HTR-8/SVneo (cell line): ENCODE measurements at regions not wholly inside any gene's neighbourhood (a gene's known extent, or its start where the extent isn't known, plus 50 kb on each side); places are given as distances from the start of the nearest gene placed in this dataset.
A peak's percentile ranks its signal among the peaks of the same experiment; 100 is the strongest.

Experiments used
- DNase-seq: peaks from one replicate; pipeline ENCODE4 v3.0.0; 2011; ENCODE audit warnings: low spot score, mixed read lengths; ENCODE audit not compliant: insufficient read length
- FAIRE-seq: peaks from 2 replicates; lab custom pipeline; 2011; peaks lifted over from hg19 to GRCh38; lab: Jason Lieb, UNC

GRCh38 chr6:4399656-4400055 lies 264.3 kb upstream of the ECI2 start:
- no peak for FAIRE-seq

DNA sequence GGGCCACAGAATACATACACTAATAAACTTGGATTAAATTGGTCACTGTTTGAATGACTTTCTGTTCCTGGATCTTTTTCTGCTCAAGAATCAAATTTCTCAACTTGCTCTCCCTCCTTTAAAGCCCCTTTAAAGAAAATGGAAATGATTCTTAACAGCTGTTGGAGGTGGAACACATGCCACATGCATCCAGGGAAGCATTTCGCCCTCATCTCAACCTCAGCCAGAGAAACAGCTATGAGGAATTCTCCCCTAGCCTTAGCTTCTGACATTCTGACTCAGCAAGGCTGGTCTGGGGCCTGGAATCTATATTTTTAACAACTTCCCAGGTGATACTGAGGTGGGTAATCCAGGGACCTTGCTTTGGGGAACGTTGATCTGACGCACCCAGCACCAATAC lies 263.4 kb upstream of the ECI2 start:
- no peak for DNase-seq
- no peak for FAIRE-seq

More at GRCh38 chr6:4399656-4400055, 264.3 kb upstream of the ECI2 start:
- DNase-seq, result no peak

GRCh38 chr6:4397307-4397706 lies 261.9 kb upstream of the ECI2 start:
- no peak for DNase-seq
- FAIRE-seq, result no peak

- FAIRE-seq (no peak), DNase-seq (no peak)
These were observed 260.7 kb upstream of the ECI2 start for GRCh38 chr6:4396044-4396443.

- no peak for FAIRE-seq
- DNase-seq, result no peak
These were observed 260.0 kb upstream of the ECI2 start for GRCh38 chr6:4395386-4395785.

DNA sequence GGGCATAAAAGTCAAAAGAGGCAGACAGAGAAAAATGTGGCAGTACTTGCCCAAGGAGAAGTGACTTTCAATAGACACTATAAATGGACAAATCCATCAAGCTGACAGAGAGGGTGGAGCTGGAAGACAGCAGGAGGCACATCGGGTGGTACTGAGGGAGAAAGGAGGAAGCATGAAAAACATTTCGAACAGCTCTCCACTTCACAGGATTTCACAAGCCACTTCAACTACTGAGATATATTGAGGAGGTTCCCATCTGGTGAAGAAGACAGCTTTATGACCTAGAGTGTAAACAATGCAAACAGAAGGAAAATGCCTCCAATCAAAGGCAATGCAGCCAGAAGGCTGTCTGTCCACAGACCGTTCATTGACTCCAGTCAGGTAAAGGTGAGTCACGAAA lies 259.4 kb upstream of the ECI2 start:
- peak; percentile 52 for FAIRE-seq
- no peak for DNase-seq

DNA sequence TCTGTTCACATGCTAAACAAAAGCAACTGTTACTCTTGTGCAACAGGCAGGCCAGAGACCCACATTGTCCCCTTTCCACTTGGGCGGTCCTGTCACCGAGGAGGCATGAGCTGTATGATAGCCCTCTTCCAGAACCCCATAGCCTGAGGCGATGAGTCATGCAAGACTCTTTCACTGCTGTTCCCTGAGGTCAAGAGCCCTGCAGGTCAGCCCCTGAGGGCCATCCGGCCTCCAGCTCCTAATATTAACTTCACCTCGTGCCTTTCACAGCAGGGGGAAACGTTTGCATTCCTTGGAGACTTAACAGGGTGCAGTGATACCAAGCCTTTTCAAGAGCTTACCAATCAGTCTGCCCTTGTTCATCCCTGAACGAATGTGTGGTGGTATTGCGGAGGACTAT lies 253.3 kb upstream of the ECI2 start:
- DNase-seq (peak; percentile 42), FAIRE-seq (peak; percentile 28)

DNA sequence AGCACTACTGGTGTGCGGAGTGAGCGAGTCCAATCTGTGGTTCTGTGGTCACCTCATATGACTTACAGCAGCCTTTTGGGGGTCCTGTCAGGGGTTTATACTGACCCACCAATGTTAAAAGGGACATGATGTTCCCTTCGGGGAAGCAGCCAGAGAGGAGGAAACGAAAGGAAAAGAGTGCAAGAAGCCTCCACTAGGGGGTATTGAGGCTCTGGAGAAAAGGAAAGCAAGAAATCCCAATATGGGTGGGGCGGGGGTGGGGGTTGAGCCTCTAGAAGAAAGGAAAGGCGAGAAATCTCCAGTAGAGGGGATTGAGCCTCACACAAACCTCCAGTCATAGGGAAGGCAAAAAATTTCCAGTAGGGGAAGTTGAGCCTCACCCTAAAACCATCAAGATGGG lies 249.3 kb upstream of the ECI2 start:
- DNase-seq (no peak), FAIRE-seq (no peak)

- FAIRE-seq, result no peak
- no peak for DNase-seq
These were observed 248.7 kb upstream of the ECI2 start for GRCh38 chr6:4383910-4384638.

- DNase-seq, result no peak
- FAIRE-seq, result no peak
These were observed 247.0 kb upstream of the ECI2 start for GRCh38 chr6:4382362-4382853.

DNA sequence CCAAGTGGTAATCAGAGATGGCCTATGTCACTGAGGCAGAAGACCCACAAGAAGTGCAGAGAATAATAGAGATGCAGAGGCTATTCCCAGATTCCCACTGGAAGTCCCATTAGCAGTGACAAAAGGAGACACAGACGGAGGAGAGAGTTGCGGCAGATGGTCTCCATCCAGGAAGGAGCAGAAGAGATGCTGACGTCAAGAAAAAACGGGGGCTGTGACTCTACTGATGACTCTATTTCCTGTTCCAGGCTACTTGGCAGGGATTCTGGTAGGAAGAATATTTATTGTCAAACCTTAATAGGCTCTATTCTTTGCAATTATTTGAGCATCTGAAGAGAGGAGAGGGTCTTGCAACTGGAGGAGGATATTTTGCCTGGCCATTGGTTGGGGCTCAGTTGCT lies 246.0 kb upstream of the ECI2 start:
- no peak for DNase-seq

DNA sequence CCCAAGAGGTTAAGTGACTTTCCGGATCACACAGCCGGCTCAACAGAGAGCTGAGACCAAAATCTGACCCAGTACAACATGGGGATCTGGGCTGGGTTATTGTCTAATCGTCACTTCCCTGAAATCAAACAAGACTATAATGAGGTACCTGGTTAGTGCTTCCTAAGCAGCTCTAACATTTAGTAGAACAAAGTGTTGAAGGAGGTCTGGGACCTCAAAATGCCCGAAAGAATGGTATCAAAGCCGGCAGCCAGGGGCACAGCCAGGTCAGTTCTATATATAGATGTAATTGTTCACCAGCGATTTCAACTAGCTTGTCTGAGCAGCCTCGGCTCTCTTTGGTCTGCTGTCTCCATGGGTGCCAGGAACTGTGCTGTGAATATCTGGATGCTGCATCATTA lies 245.5 kb upstream of the ECI2 start:
- no peak for DNase-seq
- no peak for FAIRE-seq

More for the DNA sequence above, 246.0 kb upstream of the ECI2 start:
- no peak for FAIRE-seq

- FAIRE-seq (no peak), DNase-seq (no peak)
These were observed 244.6 kb upstream of the ECI2 start for GRCh38 chr6:4379958-4380357.

DNA sequence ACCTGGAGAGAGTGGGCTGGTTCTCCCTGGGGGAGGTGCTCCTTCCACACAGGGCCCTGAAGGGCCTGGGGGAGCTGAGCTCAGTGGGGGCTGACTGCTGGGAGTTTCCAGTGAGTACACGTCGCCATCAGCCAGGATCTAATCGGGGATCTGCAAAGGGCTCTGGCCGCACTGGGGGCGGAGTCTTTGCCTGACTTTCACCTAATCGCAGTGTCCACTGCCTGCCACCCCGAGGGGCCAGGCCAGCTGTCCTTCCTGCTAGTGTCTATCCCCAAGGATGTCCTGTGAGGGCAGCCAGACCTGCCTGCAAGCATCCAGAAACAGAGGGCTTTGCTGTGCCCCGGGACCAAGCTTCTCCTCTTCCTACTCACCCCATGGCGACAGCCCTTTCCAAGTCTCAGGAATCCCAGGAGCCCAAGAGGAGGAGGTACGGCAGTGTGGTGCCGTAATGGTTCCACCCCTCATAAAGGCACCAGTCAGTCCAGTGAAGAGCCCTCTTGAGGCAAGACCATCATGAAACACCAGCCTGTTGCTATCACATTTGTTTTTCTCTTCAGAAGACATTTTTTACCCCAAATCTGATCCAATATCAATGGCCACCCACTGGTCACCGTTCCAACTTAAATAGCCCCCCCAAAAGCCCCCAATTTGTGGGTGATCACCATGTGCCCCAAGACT lies 243.1 kb upstream of the ECI2 start:
- FAIRE-seq (no peak), DNase-seq (no peak)

DNA sequence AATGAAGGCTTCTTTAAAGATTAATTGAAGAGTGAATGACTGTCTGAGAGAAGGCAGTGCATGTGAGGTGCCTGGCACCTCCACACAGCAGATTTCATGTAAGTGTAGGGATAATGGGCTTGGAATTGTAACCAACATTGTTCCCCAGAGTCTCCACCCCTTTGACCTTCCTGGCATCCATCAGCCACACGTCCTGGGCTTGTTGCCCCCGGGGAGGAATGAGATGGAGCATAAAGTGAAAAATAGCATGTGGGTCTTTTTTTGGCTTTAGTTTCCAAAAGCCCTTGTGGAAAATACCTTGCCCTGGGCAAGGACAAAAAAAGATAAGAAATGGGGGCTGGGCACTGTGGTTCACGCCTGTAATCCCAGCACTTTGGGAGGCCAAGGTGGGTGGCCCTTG lies 242.2 kb upstream of the ECI2 start:
- DNase-seq, result no peak
- FAIRE-seq, result no peak

DNA sequence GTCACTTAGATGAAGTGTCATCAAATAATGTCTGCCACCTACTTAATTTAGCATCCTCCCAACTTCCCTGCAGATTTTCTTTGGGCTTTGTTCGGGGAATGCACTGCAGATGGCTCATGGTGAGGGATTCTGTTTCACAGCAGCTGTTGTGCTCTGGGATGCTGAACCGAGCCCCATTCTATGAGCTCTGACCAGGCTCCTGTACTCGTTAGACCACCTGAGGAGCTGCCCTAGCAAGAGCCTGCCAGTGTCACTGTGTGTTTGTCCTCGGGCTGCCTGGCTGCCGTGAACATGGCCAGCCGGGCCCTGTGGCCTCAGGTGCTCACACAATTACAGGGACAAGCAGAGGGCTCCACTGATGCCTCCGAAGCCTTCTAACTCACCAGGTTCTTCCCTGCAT lies 238.8 kb upstream of the ECI2 start:
- FAIRE-seq (no peak), DNase-seq (no peak)

DNA sequence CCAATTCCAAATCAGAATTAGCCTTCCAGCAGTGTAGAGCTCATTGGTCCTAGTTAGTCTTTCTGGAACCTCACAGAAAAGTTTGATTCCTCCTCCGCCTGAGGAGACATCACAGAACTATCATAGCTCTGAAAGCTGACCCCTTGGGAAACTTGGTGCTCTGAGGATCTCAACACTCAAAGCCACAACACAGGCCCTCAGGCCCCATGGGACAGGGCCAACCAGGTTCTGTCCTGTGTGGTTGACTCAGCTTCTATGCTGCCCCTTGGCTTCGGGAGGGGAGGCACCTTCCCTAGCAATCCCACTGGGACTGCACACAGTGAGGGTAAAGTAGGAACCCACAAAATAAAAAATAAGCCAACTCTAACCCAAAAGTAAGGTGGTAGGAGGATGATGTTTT lies 237.5 kb upstream of the ECI2 start:
- FAIRE-seq, result no peak

GRCh38 chr6:4371207-4371921 lies 236.0 kb upstream of the ECI2 start:
- DNase-seq, result no peak
- FAIRE-seq, result no peak

More for the DNA sequence above, 237.5 kb upstream of the ECI2 start:
- no peak for DNase-seq

DNA sequence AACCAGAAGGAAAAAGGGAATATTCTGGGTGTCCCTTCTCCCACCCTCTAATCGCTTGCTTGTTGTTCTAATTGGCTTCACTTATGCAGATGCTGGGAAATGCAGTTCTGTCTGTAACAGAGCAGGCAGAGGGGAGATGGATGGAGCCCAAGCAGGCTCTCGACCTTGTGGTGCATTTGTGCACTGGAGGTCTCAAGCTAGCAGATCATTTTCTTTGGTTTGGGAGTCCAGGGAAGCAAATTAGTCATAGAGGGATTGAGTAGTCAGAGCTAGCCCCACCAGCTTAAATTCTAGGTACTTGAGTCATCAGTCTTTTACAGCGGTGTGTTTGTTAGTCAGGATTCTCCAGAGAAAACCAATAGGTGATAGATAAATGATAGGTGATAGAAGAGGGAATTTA lies 234.7 kb upstream of the ECI2 start:
- FAIRE-seq (no peak), DNase-seq (peak; percentile 80)

DNA sequence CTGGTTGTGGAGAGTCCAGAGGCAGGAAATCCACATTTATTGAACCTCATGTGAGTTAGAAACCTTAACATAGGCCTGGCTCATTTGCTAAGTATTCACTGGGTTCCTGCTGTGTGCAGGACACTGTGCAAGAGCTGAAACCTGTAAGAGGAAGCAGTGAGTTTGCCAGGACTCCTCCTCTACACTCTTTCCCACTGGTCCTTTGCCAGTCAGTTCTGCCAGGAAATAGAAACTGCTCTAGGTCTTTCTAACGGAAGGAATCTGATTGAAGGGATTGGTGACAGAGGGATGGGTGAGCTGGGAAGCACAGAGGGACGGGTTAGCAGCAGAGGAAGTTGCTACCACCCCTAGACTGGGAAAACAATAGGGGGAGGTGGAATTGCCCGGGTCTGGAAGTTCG lies 234.2 kb upstream of the ECI2 start:
- peak; percentile 54 for FAIRE-seq
- no peak for DNase-seq

- DNase-seq, result no peak
- FAIRE-seq, result no peak
These were observed 233.3 kb upstream of the ECI2 start for GRCh38 chr6:4368649-4369048.
